Heart right ventricle (tissue), 16 donors: ENCODE measurements at regions not wholly inside any gene's neighbourhood (a gene's known extent, or its start where the extent isn't known, plus 50 kb on each side); places are given as distances from the start of the nearest gene placed in this dataset.

Experiments
- ATAC-seq, 8 donors: fragments of 200-7000 bp; cut with Tn5 transposase; one replicate each; pipeline ENCODE4 v1.9.1; 2020; ENCODE audit warnings: mild to moderate bottlenecking in 8 of 8, moderate library complexity in 8 of 8, moderate number of reproducible peaks in 1 of 8
- DNase-seq, 2 donors: peaks; one replicate each; pipeline ENCODE4 v3.0.0-alpha.2; 2020
- H3K27ac ChIP-seq, 10 donors: fragments of 200-600 bp; sonication (generic) in 2 of 10; one replicate each; pipeline versions ENCODE4 v1.5.0 to v1.8.0; 2020 to 2022; ENCODE audit warnings: mild to moderate bottlenecking in 3 of 10
- H3K27me3 ChIP-seq, 7 donors: fragments of 200-600 bp; one replicate each; pipeline ENCODE4 v1.8.0; 2021 to 2022; ENCODE audit warnings: mild to moderate bottlenecking in 2 of 7
- H3K36me3 ChIP-seq, 9 donors: fragments of 200-600 bp; sonication (generic) in 1 of 9; one replicate each; pipeline versions ENCODE4 v1.5.0 to v1.8.0; 2020 to 2022; ENCODE audit warnings: mild to moderate bottlenecking in 2 of 9
- H3K4me1 ChIP-seq, 9 donors: fragments of 200-600 bp; sonication (generic) in 1 of 9; one replicate each; pipeline versions ENCODE4 v1.5.0 to v1.8.0; 2020 to 2022; ENCODE audit warnings: mild to moderate bottlenecking in 4 of 9
- H3K4me3 ChIP-seq, 10 donors: fragments of 200-600 bp; sonication (generic) in 2 of 10; one replicate each; pipeline versions ENCODE4 v1.5.0 to v1.8.0; 2020 to 2022; ENCODE audit warnings: mild to moderate bottlenecking in 7 of 10, moderate library complexity in 2 of 10
- H3K9me3 ChIP-seq, 11 donors: fragments of 200-600 bp in 10 of 11; sonication (generic) in 2 of 11; one replicate each; pipeline versions ENCODE4 v1.5.0 to v1.8.0; 2013 to 2022; ENCODE audit warnings: mild to moderate bottlenecking in 2 of 11, control low read depth in 1 of 11, moderate library complexity in 1 of 11
- WGBS, 2 donors: extraction: QIAGEN DNeasy Blood & Tissue Kit; methylation state at CpG; one replicate each; pipeline ENCODE4 v1.1.7; 2013; ENCODE audit warnings: inconsistent platforms in 1 of 2; 5-methylcytosine and 5-hydroxymethylcytosine counted together
- intact Hi-C, 10 donors: fragments of 100-400 bp; cut with DNase I; formaldehyde crosslinking; loops; one replicate each; pipeline versions ENCODE4 v1.11.1 to v1.14.2; 2022
- TF ChIP-seq, protein P1 (sequence below), 9 donors: fragments of 200-600 bp; sonication (generic) in 2 of 9; IDR thresholded peaks; one replicate each; pipeline versions ENCODE4 v1.5.0 to v1.8.0; 2021 to 2022; ENCODE audit warnings: antibody characterized with exemption in 9 of 9, mild to moderate bottlenecking in 5 of 9, moderate library complexity in 1 of 9
- donor health status: Arrhythmogenic right ventricular cardiomyopathy.
- donor health status: ischemic (EF 13 %, LVEDD 7.1; RV severe dilation, severe dysfunction).
- donor health status: healthy with polysubstance abuse.
- donor health status: DM: no; HTN: yes; CAD: no.
- donor health status: DM: no; HTN: no; CAD: no.
- donor health status: ischemic (EF 25% LVEDD 6.9; RV normal size, moderate dysfunction).
- donor health status: ischemic (EF 25% LVEDD 5.7; RV mildly dilated, moderate dysfunction).
- donor health status: healthy.
- donor health status: DM: yes; HTN: yes; CAD: no.
- donor health status: Ischemic cardiomyopathy.
- donor health status: ischemic (EF 35%, LVEDD 5.7; RV mildly dilated, moderate dysfunction).
- donor health status: nonischemic (EF 11% LVEDD 7.7; RV severe dilation, severe dysfunction).
- donor health status: DM: yes; HTN: yes; CAD: no.
- donor health status: PGD.
- donor health status: ischemic (EF 29% LVEDD 5.4; RV normal size, mild dysfunction).
- donor health status: nonischemic (EF 23%, LVEDD 6.1; RV moderate dilation, normal function).

DNA sequence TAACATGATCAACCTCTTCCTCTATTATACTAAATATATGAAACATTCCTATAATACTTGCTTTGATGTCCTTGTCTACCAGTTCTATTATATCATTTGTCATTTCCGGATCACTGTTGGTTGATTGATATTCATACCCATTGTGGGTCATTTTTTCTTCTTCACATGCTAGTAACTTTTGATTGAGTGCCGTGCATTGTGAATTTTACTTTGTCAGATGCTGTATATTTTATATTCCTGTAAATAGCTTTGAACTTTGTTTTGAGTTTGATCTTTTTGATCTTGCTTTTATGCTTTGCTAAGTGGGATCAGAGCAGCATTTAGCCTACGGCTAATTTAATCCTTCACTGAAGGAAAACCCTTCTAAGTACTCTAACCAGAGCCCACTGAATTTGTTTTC, 168.9 kb upstream of the RAB6C start:
- H3K27ac ChIP-seq = no peak overlapping the region
- intact Hi-C loops = no loop called here
- ATAC-seq (no peak), DNase-seq (no peak)
- no peaks in the 10 kb centered on the region for H3K36me3 ChIP-seq
- H3K27me3 ChIP-seq = peaks cover 0 to 51% (median 36%) of the 10 kb centered on the region in 7 donors
- no peak overlapping the region for H3K4me3 ChIP-seq
- peaks cover 0 to 16% (median 0%) of the 10 kb centered on the region in 9 donors for H3K4me1 ChIP-seq
- TF ChIP-seq, protein P1, sequence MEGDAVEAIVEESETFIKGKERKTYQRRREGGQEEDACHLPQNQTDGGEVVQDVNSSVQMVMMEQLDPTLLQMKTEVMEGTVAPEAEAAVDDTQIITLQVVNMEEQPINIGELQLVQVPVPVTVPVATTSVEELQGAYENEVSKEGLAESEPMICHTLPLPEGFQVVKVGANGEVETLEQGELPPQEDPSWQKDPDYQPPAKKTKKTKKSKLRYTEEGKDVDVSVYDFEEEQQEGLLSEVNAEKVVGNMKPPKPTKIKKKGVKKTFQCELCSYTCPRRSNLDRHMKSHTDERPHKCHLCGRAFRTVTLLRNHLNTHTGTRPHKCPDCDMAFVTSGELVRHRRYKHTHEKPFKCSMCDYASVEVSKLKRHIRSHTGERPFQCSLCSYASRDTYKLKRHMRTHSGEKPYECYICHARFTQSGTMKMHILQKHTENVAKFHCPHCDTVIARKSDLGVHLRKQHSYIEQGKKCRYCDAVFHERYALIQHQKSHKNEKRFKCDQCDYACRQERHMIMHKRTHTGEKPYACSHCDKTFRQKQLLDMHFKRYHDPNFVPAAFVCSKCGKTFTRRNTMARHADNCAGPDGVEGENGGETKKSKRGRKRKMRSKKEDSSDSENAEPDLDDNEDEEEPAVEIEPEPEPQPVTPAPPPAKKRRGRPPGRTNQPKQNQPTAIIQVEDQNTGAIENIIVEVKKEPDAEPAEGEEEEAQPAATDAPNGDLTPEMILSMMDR (IDR thresholded peaks at IDR 0.05) = no peak
- WGBS, 2 donors = 83 to 93% methylated on average over 3 of the region's 3 CpGs
- H3K9me3 ChIP-seq = peaks cover 0 to 12% (median 6%) of the 10 kb centered on the region in 11 donors

DNA sequence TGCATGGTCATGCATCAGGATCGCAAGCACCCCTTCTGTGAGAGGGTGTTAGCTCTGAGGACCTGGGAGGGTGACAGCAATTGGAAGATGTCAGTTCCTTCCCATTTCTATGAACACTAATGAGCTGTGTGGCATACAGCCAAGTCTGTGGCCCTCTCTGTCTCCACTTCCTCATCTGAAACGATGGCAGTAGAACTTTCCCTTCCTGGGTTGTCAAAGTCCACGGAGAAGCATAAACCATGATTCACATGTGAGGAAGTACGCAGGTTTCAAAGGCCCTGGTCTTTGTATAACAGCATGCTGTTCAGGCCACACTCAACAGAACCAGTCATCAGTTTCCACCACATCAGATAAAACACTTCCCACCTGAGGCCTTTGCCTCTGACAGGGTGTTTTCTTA, 167.4 kb upstream of the RAB6C start:
- Histone ChIP-seq H3K27ac (no peak overlapping the region), H3K27me3 (peaks cover 0 to 38% (median 22%) of the 10 kb centered on the region in 7 donors), H3K4me3 (no peak overlapping the region), H3K36me3 (no peaks in the 10 kb centered on the region), H3K4me1 (peaks cover 0 to 16% (median 0%) of the 10 kb centered on the region in 9 donors), H3K9me3 (peaks cover 0 to 19% (median 9%) of the 10 kb centered on the region in 11 donors)
- intact Hi-C loops = no loop called here
- DNase-seq (peak in 1 of 2 donors; percentile 55), ATAC-seq (peak in 7 of 8 donors; percentile 39 to 74 (median 56))
- TF ChIP-seq, protein P1 (IDR thresholded peaks at IDR 0.05) = no peak
- WGBS, 2 donors = 44 to 53% methylated on average over 4 of the region's 4 CpGs

DNA sequence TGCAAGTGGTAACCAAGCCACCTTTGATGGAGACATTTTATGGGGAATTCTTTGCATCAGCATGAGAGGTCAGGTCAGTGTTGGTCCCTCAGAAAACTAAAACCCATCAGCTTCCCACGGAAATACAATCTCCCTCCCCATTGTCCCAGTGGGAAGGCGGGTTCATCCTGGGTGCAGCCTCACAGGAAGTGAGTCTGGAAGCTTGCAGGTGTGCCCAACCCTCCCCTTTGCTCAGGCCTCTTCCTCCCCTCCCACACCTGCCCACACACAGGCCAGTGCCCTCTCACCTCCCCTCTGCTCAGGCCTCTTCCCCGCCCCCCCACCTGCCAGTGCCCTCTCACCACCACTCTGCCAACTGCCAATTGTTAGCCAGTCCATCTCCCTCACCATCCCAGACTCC, 166.8 kb upstream of the RAB6C start:
- ATAC-seq = no peak
- Histone ChIP-seq H3K27me3 (peaks cover 0 to 38% (median 21%) of the 10 kb centered on the region in 7 donors), H3K9me3 (peaks cover 0 to 19% (median 9%) of the 10 kb centered on the region in 11 donors), H3K4me3 (no peak overlapping the region), H3K4me1 (peaks cover 0 to 16% (median 0%) of the 10 kb centered on the region in 9 donors), H3K36me3 (no peaks in the 10 kb centered on the region), H3K27ac (no peak overlapping the region)
- 84 to 86% methylated on average over 3 of the region's 3 CpGs for whole genome bisulfite sequencing, 2 donors
- TF ChIP-seq, protein P1 (IDR thresholded peaks at IDR 0.05) = no peak
- no peak for DNase-seq
- intact Hi-C loops = no loop called here

DNA sequence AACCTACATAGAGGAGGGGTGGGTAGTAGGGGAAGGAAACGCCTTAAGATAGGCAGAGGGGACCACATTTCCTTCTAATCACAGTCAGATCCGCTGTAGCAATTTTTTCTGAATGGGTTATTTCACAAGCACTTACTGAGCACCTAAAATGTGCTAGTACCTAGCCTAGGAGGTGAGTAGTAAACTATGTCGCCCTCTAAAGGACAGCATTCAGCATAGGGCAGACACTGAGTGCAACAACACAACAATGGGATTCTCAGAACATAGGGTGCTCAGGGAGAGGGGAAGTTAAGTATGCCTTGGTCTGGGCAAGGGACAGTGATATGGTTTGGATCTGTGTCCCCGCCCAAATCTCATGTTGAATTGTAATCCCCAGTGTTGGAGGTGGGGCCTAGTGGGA, 166.1 kb upstream of the RAB6C start:
- H3K36me3 ChIP-seq = no peaks in the 10 kb centered on the region
- peaks cover 0 to 16% (median 0%) of the 10 kb centered on the region in 9 donors for H3K4me1 ChIP-seq
- H3K27ac ChIP-seq = no peak overlapping the region
- H3K9me3 ChIP-seq = peaks cover 0 to 19% (median 9%) of the 10 kb centered on the region in 11 donors
- intact Hi-C loops = no loop called here
- no peak for DNase-seq
- no peak overlapping the region for H3K4me3 ChIP-seq
- WGBS, 2 donors = 67 to 71% methylated on average over 4 of the region's 4 CpGs
- peaks cover 0 to 31% (median 21%) of the 10 kb centered on the region in 7 donors for H3K27me3 ChIP-seq
- no peak for ATAC-seq
- TF ChIP-seq, protein P1 (IDR thresholded peaks at IDR 0.05) = peak in 1 of 9 donors; percentile 14
